HEK293T (cell line): ENCODE measurements at regions not wholly inside any gene's neighbourhood (a gene's known extent, or its start where the extent isn't known, plus 50 kb on each side); places are given as distances from the start of the nearest gene placed in this dataset.

Experiments used
- ARNT ChIP-seq: fragments of 450-650 bp; IDR thresholded peaks from 2 replicates; pipeline ENCODE4 v1.6.1; 2017; ENCODE audit warnings: mild to moderate bottlenecking
- BHLHE40 ChIP-seq: fragments of 450-650 bp; IDR thresholded peaks from 2 replicates; pipeline ENCODE4 v1.6.1; 2016; ENCODE audit warnings: mild to moderate bottlenecking, moderate library complexity, borderline replicate concordance
- ELF4 ChIP-seq: fragments of 450-650 bp; IDR thresholded peaks from 2 replicates; pipeline ENCODE4 v1.6.1; 2017; ENCODE audit warnings: antibody characterized with exemption
- FOXA1 ChIP-seq: fragments of 450-650 bp; IDR thresholded peaks from 2 replicates; pipeline ENCODE4 v1.6.1; 2016; ENCODE audit warnings: mild to moderate bottlenecking
- FOXK2 ChIP-seq: fragments of 450-650 bp; IDR thresholded peaks from 2 replicates; pipeline ENCODE4 v1.6.1; 2016; ENCODE audit warnings: mild to moderate bottlenecking
- HDGF ChIP-seq: fragments of 450-650 bp; IDR thresholded peaks from 2 replicates; pipeline ENCODE4 v1.6.1; 2017; ENCODE audit warnings: antibody characterized with exemption, borderline replicate concordance
- L3MBTL2 ChIP-seq: fragments of 450-650 bp; conservative IDR thresholded peaks from 2 replicates; pipeline ENCODE4 v1.6.1; 2016; ENCODE audit warnings: mild to moderate bottlenecking
- NFRKB ChIP-seq: fragments of 450-650 bp; IDR thresholded peaks from 2 replicates; pipeline ENCODE4 v1.6.1; 2016; ENCODE audit warnings: mild to moderate bottlenecking, moderate library complexity
- SP1 ChIP-seq: fragments of 450-650 bp; IDR thresholded peaks from 2 replicates; pipeline ENCODE4 v1.6.1; 2017
- SUZ12 ChIP-seq: fragments of 450-650 bp; IDR thresholded peaks from 2 replicates; pipeline ENCODE4 v1.6.1; 2016; ENCODE audit warnings: mild to moderate bottlenecking
- ZNF384 ChIP-seq: fragments of 450-650 bp; IDR thresholded peaks from 2 replicates; pipeline ENCODE4 v1.6.1; 2016

DNA sequence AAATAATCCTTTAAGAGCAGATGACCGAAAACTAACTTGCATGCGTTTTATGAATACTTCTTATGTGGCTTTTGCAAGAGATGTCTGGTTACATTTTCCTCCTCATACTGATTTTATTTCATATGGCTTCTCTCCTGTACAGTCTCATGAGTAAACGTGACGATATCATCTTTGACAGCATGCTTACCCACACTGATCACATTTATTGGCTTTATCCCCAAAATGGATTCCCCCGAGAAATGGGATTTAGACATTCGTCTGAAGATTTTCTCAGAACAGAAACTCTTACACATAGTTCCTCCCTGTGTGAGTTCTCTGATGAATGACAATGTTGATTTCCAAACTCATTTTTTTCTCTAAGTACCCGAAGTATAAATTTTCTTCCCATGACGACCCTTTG lies 939.7 kb upstream of the LCORL start:
- TF ChIP-seq ZNF384 (no peak), FOXK2 (no peak), SUZ12 (no peak), FOXA1 (no peak), BHLHE40 (no peak), ARNT (no peak), SP1 (no peak), L3MBTL2 (no peak), ELF4 (no peak), NFRKB (no peak), HDGF (no peak)
